IMR-90 (cell line): ENCODE measurements at regions not wholly inside any gene's neighbourhood (a gene's known extent, or its start where the extent isn't known, plus 50 kb on each side); places are given as distances from the start of the nearest gene placed in this dataset.

Experiments
- ATAC-seq: fragments of 200-7000 bp; cut with Tn5 transposase; 2 replicates; pipeline ENCODE4 v1.9.1; 2020; ENCODE audit warnings: low read depth, mild to moderate bottlenecking, moderate library complexity
- BruUV-seq: library from RNA; stranded (reverse); fragments of 400-500 nt; replicated peaks from 2 replicates; lab custom pipeline; 2021; lab: Mats Ljungman, UMichigan
- CTCF ChIA-PET: fragments of 300-600 bp; formaldehyde crosslinking; extraction: SDS; loops from one replicate; lab custom pipeline; 2021; ENCODE audit warnings: antibody characterized with exemption; lab: Yijun Ruan, JAX
- POLR2A ChIA-PET: fragments of 300-600 bp; sonication (Branson Sonifier 250); formaldehyde crosslinking; loops from one replicate; lab custom pipeline; 2022; ENCODE audit warnings: antibody characterized with exemption; ENCODE audit not compliant: unreplicated experiment; lab: Charles Lee
- DNase-seq: peaks from one replicate; pipeline ENCODE4 v3.0.0; 2013
- H2AFZ ChIP-seq: replicated peaks from 2 replicates; pipeline ENCODE3; 2013; ENCODE audit warnings: low read length, mild to moderate bottlenecking; ENCODE audit not compliant: poor library complexity
- H2AK5ac ChIP-seq: 2 replicates; pipeline ENCODE4 v1.6.1; 2013; ENCODE audit warnings: low read depth, low read length, inconsistent platforms
- H2AK9ac ChIP-seq: replicated peaks from 2 replicates; pipeline ENCODE3; 2013; ENCODE audit warnings: mild to moderate bottlenecking, low read depth, low read length, moderate library complexity; ENCODE audit not compliant: poor library complexity
- H2BK120ac ChIP-seq: 2 replicates; pipeline ENCODE4 v1.6.1; 2013; ENCODE audit warnings: low read depth, low read length, inconsistent platforms
- H2BK15ac ChIP-seq: 3 replicates; pipeline ENCODE4 v1.6.1; 2013; ENCODE audit warnings: low read depth, low read length, inconsistent platforms
- H2BK20ac ChIP-seq: 2 replicates; pipeline ENCODE4 v1.6.1; 2013; ENCODE audit warnings: low read depth, mild to moderate bottlenecking, inconsistent platforms, low read length, moderate library complexity
- H2BK5ac ChIP-seq: 2 replicates; pipeline ENCODE4 v1.6.1; 2013; ENCODE audit warnings: mild to moderate bottlenecking, low read depth, low read length, inconsistent platforms; ENCODE audit not compliant: poor library complexity, severe bottlenecking
- H3K14ac ChIP-seq: replicated peaks from 2 replicates; pipeline ENCODE4 v1.6.1; 2013; ENCODE audit warnings: low read depth, low read length, inconsistent platforms
- H3K18ac ChIP-seq: 2 replicates; pipeline ENCODE4 v1.6.1; 2013; ENCODE audit warnings: low read depth, low read length, control low read depth
- H3K23ac ChIP-seq: 2 replicates; pipeline ENCODE4 v1.6.1; 2013; ENCODE audit warnings: low read depth, low read length, inconsistent platforms
- H3K27ac ChIP-seq: 2 replicates; pipeline ENCODE4 v1.5.1; 2013; ENCODE audit warnings: mild to moderate bottlenecking, control low read depth, low read length; ENCODE audit not compliant: insufficient read depth
- H3K27me3 ChIP-seq: 2 replicates; pipeline ENCODE4 v1.6.1; 2013; ENCODE audit warnings: low read length; ENCODE audit not compliant: control insufficient read depth, insufficient read depth
- H3K36me3 ChIP-seq: 2 replicates; pipeline ENCODE4 v1.6.1; 2013; ENCODE audit warnings: low read length, mixed read lengths; ENCODE audit not compliant: control insufficient read depth, insufficient read depth
- H3K4ac ChIP-seq: 2 replicates; pipeline ENCODE4 v1.6.1; 2013; ENCODE audit warnings: low read depth, low read length, inconsistent platforms
- H3K4me1 ChIP-seq: 2 replicates; pipeline ENCODE4 v1.6.1; 2013; ENCODE audit warnings: low read length, mixed read lengths; ENCODE audit not compliant: control insufficient read depth, insufficient read depth
- H3K4me2 ChIP-seq: 2 replicates; pipeline ENCODE4 v1.6.1; 2013; ENCODE audit warnings: low read depth, mild to moderate bottlenecking, control low read depth, low read length, moderate library complexity
- H3K4me3 ChIP-seq: 2 replicates; pipeline ENCODE4 v1.5.1; 2013; ENCODE audit warnings: low read depth, mild to moderate bottlenecking, control low read depth, low read length, moderate library complexity; ENCODE audit not compliant: insufficient read depth
- H3K56ac ChIP-seq: 2 replicates; pipeline ENCODE4 v1.6.1; 2013; ENCODE audit warnings: low read length, inconsistent platforms; ENCODE audit not compliant: insufficient read depth; ENCODE audit errors: extremely low read depth
- H3K79me1 ChIP-seq, 2 experiments: 2 replicates each; pipeline ENCODE4 v1.6.1; 2013; ENCODE audit warnings: low read length in 2 of 2, inconsistent platforms in 1 of 2, low read depth in 1 of 2
- H3K9ac ChIP-seq: 2 replicates; pipeline ENCODE4 v1.6.1; 2013; ENCODE audit warnings: low read depth, low read length, control low read depth
- H3K9me1 ChIP-seq: 2 replicates; pipeline ENCODE4 v1.6.1; 2013; ENCODE audit warnings: low read length, inconsistent platforms; ENCODE audit not compliant: insufficient read depth
- H3K9me3 ChIP-seq: 2 replicates; pipeline ENCODE4 v1.6.1; 2013; ENCODE audit warnings: low read length; ENCODE audit not compliant: control insufficient read depth, insufficient read depth
- H4K20me1 ChIP-seq: 2 replicates; pipeline ENCODE4 v1.6.1; 2013; ENCODE audit warnings: low read length, inconsistent platforms; ENCODE audit not compliant: insufficient read depth
- H4K5ac ChIP-seq: 2 replicates; pipeline ENCODE4 v1.6.1; 2013; ENCODE audit warnings: mild to moderate bottlenecking, low read depth, low read length, control low read depth
- H4K8ac ChIP-seq, 2 experiments: 2 replicates each; pipeline ENCODE4 v1.6.1; 2013; ENCODE audit warnings: low read depth in 2 of 2, low read length in 2 of 2, control low read depth in 1 of 2, inconsistent platforms in 1 of 2
- H4K91ac ChIP-seq: 2 replicates; pipeline ENCODE4 v1.6.1; 2013; ENCODE audit warnings: low read depth, low read length, inconsistent platforms; ENCODE audit not compliant: insufficient read depth
- BHLHE40 ChIP-seq: fragments of 150-350 bp; IDR thresholded peaks from 2 replicates; pipeline ENCODE4 v1.6.1; 2016; ENCODE audit warnings: mild to moderate bottlenecking, low read depth, low read length
- CEBPB ChIP-seq: IDR thresholded peaks from 2 replicates; pipeline ENCODE4 v1.6.1; 2012; ENCODE audit warnings: low read depth, low read length, improper control_type of control experiment
- CHD1 ChIP-seq: IDR thresholded peaks from 2 replicates; pipeline ENCODE4 v1.6.1; 2012; ENCODE audit warnings: low read depth, low read length, improper control_type of control experiment
- FOS ChIP-seq: fragments of 150-350 bp; IDR thresholded peaks from 2 replicates; pipeline ENCODE4 v1.6.1; 2016; ENCODE audit warnings: low read depth, low read length
- MAFK ChIP-seq: IDR thresholded peaks from 2 replicates; pipeline ENCODE4 v1.6.1; 2012; ENCODE audit warnings: low read depth, low read length, improper control_type of control experiment
- MAZ ChIP-seq: IDR thresholded peaks from 2 replicates; pipeline ENCODE4 v1.6.1; 2012; ENCODE audit warnings: low read depth, mild to moderate bottlenecking, low read length, improper control_type of control experiment, moderate library complexity, borderline replicate concordance
- MXI1 ChIP-seq: IDR thresholded peaks from 2 replicates; pipeline ENCODE4 v1.6.1; 2012; ENCODE audit warnings: low read depth, mild to moderate bottlenecking, low read length, moderate library complexity, borderline replicate concordance
- NFE2L2 ChIP-seq: fragments of 150-350 bp; IDR thresholded peaks from 2 replicates; pipeline ENCODE4 v1.6.1; 2016; ENCODE audit warnings: low read depth, mild to moderate bottlenecking, low read length
- POLR2A ChIP-seq: IDR thresholded peaks from 2 replicates; pipeline ENCODE4 v1.6.1; 2012; ENCODE audit warnings: mild to moderate bottlenecking, low read depth, low read length
- RAD21 ChIP-seq: IDR thresholded peaks from 2 replicates; pipeline ENCODE4 v1.6.1; 2012; ENCODE audit warnings: low read length, improper control_type of control experiment
- RCOR1 ChIP-seq: IDR thresholded peaks from 2 replicates; pipeline ENCODE4 v1.6.1; 2012; ENCODE audit warnings: mild to moderate bottlenecking, low read length, improper control_type of control experiment; ENCODE audit not compliant: insufficient replicate concordance
- RFX5 ChIP-seq: IDR thresholded peaks from 2 replicates; pipeline ENCODE4 v1.8.0; 2012; ENCODE audit warnings: low read depth, mild to moderate bottlenecking, low read length, moderate library complexity
- SMC3 ChIP-seq: fragments of 150-350 bp; IDR thresholded peaks from 2 replicates; pipeline ENCODE4 v1.6.1; 2016; ENCODE audit warnings: low read depth, mild to moderate bottlenecking, antibody characterized with exemption, low read length, moderate library complexity
- WGBS, 2 experiments: methylation state at CpG; one replicate each; pipeline versions ENCODE4 v1.1.5 to v1.1.7; 2013; ENCODE audit warnings: missing lambda C conversion rate in 2 of 2; ENCODE audit not compliant: insufficient read length in 1 of 2; ENCODE audit errors: extremely low coverage in 2 of 2; 5-methylcytosine and 5-hydroxymethylcytosine counted together
- dilution Hi-C: fragments of 300-500 bp; cut with HindIII; formaldehyde crosslinking; loops from one replicate; pipeline ENCODE4 v1.14.3; 2018; ENCODE audit warnings: low sequenced_read_pairs; ENCODE audit not compliant: unreplicated experiment
- in situ Hi-C: fragments of 300-500 bp; cut with MboI; formaldehyde crosslinking; loops from 3 replicates; pipeline ENCODE4 v1.14.3; 2019; ENCODE audit warnings: low sequenced_read_pairs, inconsistent platforms, mixed read lengths
- intact Hi-C: fragments of 100-400 bp; cut with micrococcal nuclease; formaldehyde crosslinking; loops from 2 replicates; pipeline ENCODE4 v1.10.0; 2022
- TF ChIP-seq, protein P1 (sequence below): fragments of 150-350 bp; IDR thresholded peaks from 2 replicates; pipeline ENCODE4 v1.6.1; 2017; ENCODE audit warnings: mild to moderate bottlenecking, antibody characterized with exemption, low read length, low read depth
- TF ChIP-seq, protein P2 (sequence below): conservative IDR thresholded peaks from 2 replicates; pipeline ENCODE4 v1.5.1; 2012; ENCODE audit warnings: mild to moderate bottlenecking, low read depth, low read length, improper control_type of control experiment

GRCh38 chr2:834233-834632 lies 116.4 kb upstream of the SNTG2 start:
- Histone ChIP-seq H3K56ac (no peak overlapping the region), H3K4ac (no peak overlapping the region), H2AK9ac (no peak overlapping the region), H3K9me3 (peaks cover 15% of the 10 kb centered on the region), H3K36me3 (no peaks in the 10 kb centered on the region), H3K23ac (no peak overlapping the region), H3K4me2 (no peak overlapping the region), H4K20me1 (no peaks in the 10 kb centered on the region), H4K8ac (no peak overlapping the region), H3K4me3 (no peak overlapping the region), H3K27ac (no peak overlapping the region), H3K14ac (no peak overlapping the region), H3K9ac (no peak overlapping the region), H4K91ac (no peak overlapping the region), H3K4me1 (no peaks in the 10 kb centered on the region), H2BK5ac (no peak overlapping the region), H3K79me1 (no peaks in the 10 kb centered on the region), H2BK120ac (no peak overlapping the region), H2AK5ac (no peak overlapping the region), H3K9me1 (no peaks in the 10 kb centered on the region), H2AFZ (no peak overlapping the region), H4K5ac (no peak overlapping the region), H2BK15ac (no peak overlapping the region), H3K18ac (no peak overlapping the region), H2BK20ac (no peak overlapping the region), H3K27me3 (no peaks in the 10 kb centered on the region)
- DNase-seq (no peak), ATAC-seq (no peak)
- intact Hi-C loops = no loop called here
- CTCF ChIA-PET = no interaction called here
- no TSS peak for BruUV-seq
- TF ChIP-seq MXI1 (no peak), RFX5 (no peak), FOS (no peak), CHD1 (no peak), RCOR1 (no peak), MAZ (no peak), BHLHE40 (no peak), MAFK (no peak), NFE2L2 (no peak), CEBPB (no peak), RAD21 (no peak), SMC3 (no peak), POLR2A (no peak)
- TF ChIP-seq, protein P1, sequence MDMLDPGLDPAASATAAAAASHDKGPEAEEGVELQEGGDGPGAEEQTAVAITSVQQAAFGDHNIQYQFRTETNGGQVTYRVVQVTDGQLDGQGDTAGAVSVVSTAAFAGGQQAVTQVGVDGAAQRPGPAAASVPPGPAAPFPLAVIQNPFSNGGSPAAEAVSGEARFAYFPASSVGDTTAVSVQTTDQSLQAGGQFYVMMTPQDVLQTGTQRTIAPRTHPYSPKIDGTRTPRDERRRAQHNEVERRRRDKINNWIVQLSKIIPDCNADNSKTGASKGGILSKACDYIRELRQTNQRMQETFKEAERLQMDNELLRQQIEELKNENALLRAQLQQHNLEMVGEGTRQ = no peak
- TF ChIP-seq, protein P2, sequence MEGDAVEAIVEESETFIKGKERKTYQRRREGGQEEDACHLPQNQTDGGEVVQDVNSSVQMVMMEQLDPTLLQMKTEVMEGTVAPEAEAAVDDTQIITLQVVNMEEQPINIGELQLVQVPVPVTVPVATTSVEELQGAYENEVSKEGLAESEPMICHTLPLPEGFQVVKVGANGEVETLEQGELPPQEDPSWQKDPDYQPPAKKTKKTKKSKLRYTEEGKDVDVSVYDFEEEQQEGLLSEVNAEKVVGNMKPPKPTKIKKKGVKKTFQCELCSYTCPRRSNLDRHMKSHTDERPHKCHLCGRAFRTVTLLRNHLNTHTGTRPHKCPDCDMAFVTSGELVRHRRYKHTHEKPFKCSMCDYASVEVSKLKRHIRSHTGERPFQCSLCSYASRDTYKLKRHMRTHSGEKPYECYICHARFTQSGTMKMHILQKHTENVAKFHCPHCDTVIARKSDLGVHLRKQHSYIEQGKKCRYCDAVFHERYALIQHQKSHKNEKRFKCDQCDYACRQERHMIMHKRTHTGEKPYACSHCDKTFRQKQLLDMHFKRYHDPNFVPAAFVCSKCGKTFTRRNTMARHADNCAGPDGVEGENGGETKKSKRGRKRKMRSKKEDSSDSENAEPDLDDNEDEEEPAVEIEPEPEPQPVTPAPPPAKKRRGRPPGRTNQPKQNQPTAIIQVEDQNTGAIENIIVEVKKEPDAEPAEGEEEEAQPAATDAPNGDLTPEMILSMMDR = no peak
- WGBS, 2 experiments = 52% methylated on average over 3 of the region's 10 CpGs; no CpG with 5 or more reads in 1 of the 2 experiments
- POLR2A ChIA-PET = no interaction called here
- in situ Hi-C loops = no loop called here
- dilution Hi-C loops = no loop called here
